Islet precursor cell (in vitro differentiated cells): ENCODE measurements at regions not wholly inside any gene's neighbourhood (a gene's known extent, or its start where the extent isn't known, plus 50 kb on each side); places are given as distances from the start of the nearest gene placed in this dataset.
"Not testable (repeated sequence)": the region's sequence is repeated elsewhere in the genome, so short reads cannot be mapped to it uniquely, and the experiment has no call there.

Experiments used
- DNase-seq: peaks from one replicate; pipeline ENCODE4 v3.0.0-alpha.2; 2018

- DNase-seq, result no peak
Measured at GRCh38 chr9:96130970-96131369, 171.0 kb downstream of the HSD17B3 start.

- peak; percentile 92 for DNase-seq
Measured at GRCh38 chr9:96129747-96130146, 172.2 kb downstream of the HSD17B3 start.

GRCh38 chr9:96128880-96129279 is 173.1 kb downstream of the HSD17B3 start:
- no peak for DNase-seq

- DNase-seq, result no peak
Measured at GRCh38 chr9:96126321-96126881, 175.6 kb downstream of the HSD17B3 start.

- no peak for DNase-seq
Measured at GRCh38 chr9:96125624-96126023, 176.4 kb downstream of the HSD17B3 start.

- DNase-seq, result no peak
Measured at GRCh38 chr9:96122751-96123150, 179.2 kb downstream of the HSD17B3 start.

GRCh38 chr9:96122282-96122681 is 179.7 kb downstream of the HSD17B3 start:
- no peak for DNase-seq

- no peak for DNase-seq
Measured at GRCh38 chr9:96121136-96121535, 180.8 kb downstream of the HSD17B3 start.

GRCh38 chr9:96117398-96118080 is 184.4 kb downstream of the HSD17B3 start:
- no peak for DNase-seq

- DNase-seq, result no peak
Measured at GRCh38 chr9:96116275-96117064, 185.5 kb downstream of the HSD17B3 start.

- peak; percentile 1 for DNase-seq
Measured at GRCh38 chr9:96115836-96116235, 186.1 kb downstream of the HSD17B3 start.

GRCh38 chr9:96113032-96113431 is 188.9 kb downstream of the HSD17B3 start:
- peak; percentile 36 for DNase-seq

- DNase-seq, result no peak
Measured at GRCh38 chr9:96109680-96110351, 192.2 kb downstream of the HSD17B3 start.

GRCh38 chr9:96108691-96109380 is 193.1 kb downstream of the HSD17B3 start:
- peak; percentile 47 for DNase-seq

- no peak for DNase-seq
Measured at GRCh38 chr9:96107436-96107835, 194.5 kb downstream of the HSD17B3 start.

- peak; percentile 74 for DNase-seq
Measured at GRCh38 chr9:96100385-96101300, 201.3 kb downstream of the HSD17B3 start.

- DNase-seq, result not testable (repeated sequence)
Measured at GRCh38 chr9:96090630-96091029, 211.3 kb downstream of the HSD17B3 start.

GRCh38 chr9:96089452-96090085 is 212.4 kb downstream of the HSD17B3 start:
- peak; percentile 28 for DNase-seq

GRCh38 chr9:96088510-96088909 is 213.0 kb downstream of the ERCC6L2 start:
- DNase-seq, result no peak

GRCh38 chr9:96087669-96088299 is 212.3 kb downstream of the ERCC6L2 start:
- DNase-seq, result peak; percentile 86
